HEK293T (cell line): ENCODE measurements at regions not wholly inside any gene's neighbourhood (a gene's known extent, or its start where the extent isn't known, plus 50 kb on each side); places are given as distances from the start of the nearest gene placed in this dataset.

Experiments
- CTCF ChIA-PET: fragments of 350-600 bp; formaldehyde crosslinking; extraction: SDS; loops from one replicate; lab custom pipeline; 2021; ENCODE audit warnings: antibody characterized with exemption, inconsistent platforms; lab: Yijun Ruan, JAX
- POLR2A ChIA-PET: fragments of 350-600 bp; formaldehyde crosslinking; extraction: SDS; loops from one replicate; lab custom pipeline; 2020; ENCODE audit warnings: antibody characterized with exemption, inconsistent platforms; lab: Yijun Ruan, JAX
- DNase-seq: peaks from one replicate; pipeline ENCODE4 v3.0.0; 2012; ENCODE audit warnings: mixed read lengths; ENCODE audit errors: extremely low spot score
- ARNT ChIP-seq: fragments of 450-650 bp; IDR thresholded peaks from 2 replicates; pipeline ENCODE4 v1.6.1; 2017; ENCODE audit warnings: mild to moderate bottlenecking
- BHLHE40 ChIP-seq: fragments of 450-650 bp; IDR thresholded peaks from 2 replicates; pipeline ENCODE4 v1.6.1; 2016; ENCODE audit warnings: mild to moderate bottlenecking, moderate library complexity, borderline replicate concordance
- CTBP1 ChIP-seq: fragments of 450-650 bp; IDR thresholded peaks from 2 replicates; pipeline ENCODE4 v1.6.1; 2016; ENCODE audit warnings: borderline replicate concordance
- ELF4 ChIP-seq: fragments of 450-650 bp; IDR thresholded peaks from 2 replicates; pipeline ENCODE4 v1.6.1; 2017; ENCODE audit warnings: antibody characterized with exemption
- FOXA1 ChIP-seq: fragments of 450-650 bp; IDR thresholded peaks from 2 replicates; pipeline ENCODE4 v1.6.1; 2016; ENCODE audit warnings: mild to moderate bottlenecking
- FOXK2 ChIP-seq: fragments of 450-650 bp; IDR thresholded peaks from 2 replicates; pipeline ENCODE4 v1.6.1; 2016; ENCODE audit warnings: mild to moderate bottlenecking
- FOXM1 ChIP-seq: fragments of 450-650 bp; IDR thresholded peaks from 2 replicates; pipeline ENCODE4 v1.6.1; 2017; ENCODE audit warnings: mild to moderate bottlenecking, borderline replicate concordance
- HDGF ChIP-seq: fragments of 450-650 bp; IDR thresholded peaks from 2 replicates; pipeline ENCODE4 v1.6.1; 2017; ENCODE audit warnings: antibody characterized with exemption, borderline replicate concordance
- L3MBTL2 ChIP-seq: fragments of 450-650 bp; conservative IDR thresholded peaks from 2 replicates; pipeline ENCODE4 v1.6.1; 2016; ENCODE audit warnings: mild to moderate bottlenecking
- LEF1 ChIP-seq: fragments of 450-650 bp; IDR thresholded peaks from 2 replicates; pipeline ENCODE4 v1.6.1; 2017; ENCODE audit warnings: mild to moderate bottlenecking, borderline replicate concordance
- NFRKB ChIP-seq: fragments of 450-650 bp; IDR thresholded peaks from 2 replicates; pipeline ENCODE4 v1.6.1; 2016; ENCODE audit warnings: mild to moderate bottlenecking, moderate library complexity
- SP1 ChIP-seq: fragments of 450-650 bp; IDR thresholded peaks from 2 replicates; pipeline ENCODE4 v1.6.1; 2017
- SUZ12 ChIP-seq: fragments of 450-650 bp; IDR thresholded peaks from 2 replicates; pipeline ENCODE4 v1.6.1; 2016; ENCODE audit warnings: mild to moderate bottlenecking
- TARDBP ChIP-seq: fragments of 450-650 bp; IDR thresholded peaks from 2 replicates; pipeline ENCODE4 v1.6.1; 2016
- ZNF384 ChIP-seq: fragments of 450-650 bp; IDR thresholded peaks from 2 replicates; pipeline ENCODE4 v1.6.1; 2016
- TF ChIP-seq, protein P1 (sequence below): fragments of 450-650 bp; IDR thresholded peaks from 2 replicates; pipeline ENCODE4 v1.6.1; 2016

GRCh38 chr13:112241288-112241687 lies 134.9 kb upstream of the SPACA7 start:
- ChIA-PET CTCF (no interaction called here), POLR2A (no interaction called here)
- DNase-seq = no peak
- TF ChIP-seq LEF1 (no peak), HDGF (no peak), FOXM1 (no peak), BHLHE40 (no peak), FOXA1 (no peak)

- DNase-seq = no peak
- TF ChIP-seq FOXA1 (no peak), TARDBP (no peak), BHLHE40 (no peak), HDGF (no peak), CTBP1 (no peak), ELF4 (no peak), LEF1 (no peak), NFRKB (no peak), FOXM1 (no peak)
- TF ChIP-seq, protein P1, sequence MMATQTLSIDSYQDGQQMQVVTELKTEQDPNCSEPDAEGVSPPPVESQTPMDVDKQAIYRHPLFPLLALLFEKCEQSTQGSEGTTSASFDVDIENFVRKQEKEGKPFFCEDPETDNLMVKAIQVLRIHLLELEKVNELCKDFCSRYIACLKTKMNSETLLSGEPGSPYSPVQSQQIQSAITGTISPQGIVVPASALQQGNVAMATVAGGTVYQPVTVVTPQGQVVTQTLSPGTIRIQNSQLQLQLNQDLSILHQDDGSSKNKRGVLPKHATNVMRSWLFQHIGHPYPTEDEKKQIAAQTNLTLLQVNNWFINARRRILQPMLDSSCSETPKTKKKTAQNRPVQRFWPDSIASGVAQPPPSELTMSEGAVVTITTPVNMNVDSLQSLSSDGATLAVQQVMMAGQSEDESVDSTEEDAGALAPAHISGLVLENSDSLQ = no peak
- ChIA-PET POLR2A (no interaction called here), CTCF (no interaction called here)
Observed at GRCh38 chr13:112242777-112243176, 133.4 kb upstream of the SPACA7 start.

- TF ChIP-seq ARNT (no peak), SP1 (no peak), NFRKB (no peak), CTBP1 (no peak), TARDBP (no peak), L3MBTL2 (no peak), FOXK2 (no peak), BHLHE40 (no peak), ELF4 (no peak), ZNF384 (no peak), FOXA1 (no peak), LEF1 (no peak), HDGF (no peak), SUZ12 (no peak), FOXM1 (no peak)
- TF ChIP-seq, protein P1 = no peak
- ChIA-PET POLR2A (no interaction called here), CTCF (no interaction called here)
- no peak for DNase-seq
Observed at GRCh38 chr13:112244061-112244460, 132.1 kb upstream of the SPACA7 start.

- no peak for DNase-seq
- TF ChIP-seq FOXK2 (no peak), SUZ12 (no peak)
- TF ChIP-seq, protein P1 = no peak
- ChIA-PET POLR2A (no interaction called here), CTCF (no interaction called here)
Observed at GRCh38 chr13:112244495-112245177, 131.5 kb upstream of the SPACA7 start.

DNA sequence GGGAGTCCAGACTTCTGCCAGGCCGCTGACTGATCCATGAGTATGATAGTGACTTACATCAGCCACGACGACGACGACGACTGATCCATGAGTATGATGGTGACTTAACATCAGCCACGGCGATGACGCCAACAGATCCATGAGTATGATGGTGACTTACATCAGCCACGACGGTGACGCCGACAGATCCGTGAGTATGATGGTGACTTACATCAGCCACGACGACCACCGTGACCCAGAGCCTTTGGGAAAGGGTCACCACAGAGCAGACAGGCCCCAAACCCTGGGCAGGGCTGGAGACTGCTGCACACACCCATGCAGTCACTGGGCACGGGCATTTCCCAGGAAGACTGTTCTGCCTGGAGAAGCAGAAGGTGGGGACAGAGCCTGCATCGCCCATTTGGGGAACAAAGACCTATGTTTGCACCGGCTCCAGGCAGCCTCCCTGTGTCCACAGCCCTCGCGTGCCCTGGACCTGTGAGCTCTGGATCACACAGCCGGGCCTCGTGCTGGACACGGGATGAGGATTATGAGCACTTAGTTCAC lies 130.9 kb upstream of the SPACA7 start:
- no peak for DNase-seq
- POLR2A ChIA-PET = no interaction called here
- CTCF ChIA-PET = no interaction called here
- TF ChIP-seq NFRKB = no peak
- TF ChIP-seq ZNF384 = no peak
- TF ChIP-seq SUZ12 = no peak
- no peak for TF ChIP-seq FOXK2
- TF ChIP-seq LEF1 = no peak
- TF ChIP-seq CTBP1 = no peak
- no peak for TF ChIP-seq HDGF
- no peak for TF ChIP-seq L3MBTL2
- no peak for TF ChIP-seq FOXA1
- TF ChIP-seq ARNT = no peak
- no peak for TF ChIP-seq BHLHE40
- no peak for TF ChIP-seq TARDBP
- no peak for TF ChIP-seq ELF4
- TF ChIP-seq SP1 = no peak
- TF ChIP-seq, protein P1 = no peak
- no peak for TF ChIP-seq FOXM1

- no peak for DNase-seq
- ChIA-PET CTCF (no interaction called here), POLR2A (no interaction called here)
- no peak for TF ChIP-seq HDGF
- TF ChIP-seq ZNF384 = no peak
- TF ChIP-seq, protein P1 = no peak
- no peak for TF ChIP-seq SP1
- no peak for TF ChIP-seq BHLHE40
- no peak for TF ChIP-seq L3MBTL2
- no peak for TF ChIP-seq ARNT
- TF ChIP-seq FOXA1 = no peak
- TF ChIP-seq NFRKB = no peak
- TF ChIP-seq FOXK2 = no peak
- TF ChIP-seq CTBP1 = no peak
- no peak for TF ChIP-seq SUZ12
- no peak for TF ChIP-seq ELF4
Observed at GRCh38 chr13:112245989-112246388, 130.2 kb upstream of the SPACA7 start.
